Ovary (tissue), 7 donors: ENCODE measurements at regions not wholly inside any gene's neighbourhood (a gene's known extent, or its start where the extent isn't known, plus 50 kb on each side); places are given as distances from the start of the nearest gene placed in this dataset.

Source experiments
- DNase-seq, 5 donors: peaks; one replicate each; pipeline ENCODE4 v3.0.0-alpha.2; 2019 to 2020
- H3K27ac ChIP-seq, 2 donors: fragments of 200-600 bp; one replicate each; pipeline versions ENCODE4 v1.5.1 to v1.8.0; 2019 to 2022
- H3K27me3 ChIP-seq: fragments of 200-600 bp; one replicate; pipeline ENCODE4 v1.8.0; 2022
- H3K36me3 ChIP-seq: fragments of 200-600 bp; sonication (generic); one replicate; pipeline ENCODE4 v1.5.1; 2019
- H3K4me1 ChIP-seq: one replicate; pipeline ENCODE4 v1.8.1; 2013; ENCODE audit warnings: mild to moderate bottlenecking, moderate library complexity; ENCODE audit not compliant: insufficient read depth
- H3K4me3 ChIP-seq: fragments of 200-600 bp; sonication (generic); one replicate; pipeline ENCODE4 v1.5.1; 2017
- H3K9me3 ChIP-seq, 2 donors: fragments of 200-600 bp in 1 of 2; sonication (generic) in 1 of 2; one replicate each; pipeline versions ENCODE4 v1.5.1 to v1.8.1; 2013 to 2019; ENCODE audit warnings: mild to moderate bottlenecking in 1 of 2, moderate library complexity in 1 of 2
- EP300 ChIP-seq: sonication (generic); formaldehyde crosslinking; IDR thresholded peaks from one replicate; pipeline ENCODE4 v1.6.1; 2017; ENCODE audit warnings: antibody characterized with exemption
- POLR2A ChIP-seq: fragments of 450-650 bp; IDR thresholded peaks from one replicate; pipeline ENCODE4 v1.6.1; 2017; ENCODE audit warnings: antibody characterized with exemption, mild to moderate bottlenecking, moderate library complexity
- WGBS, 3 donors: extraction: QIAGEN DNeasy Blood & Tissue Kit in 1 of 3; methylation state at CpG; one replicate each; pipeline versions ENCODE4 v1.1.5 to v1.1.7; 2013 to 2017; 5-methylcytosine and 5-hydroxymethylcytosine counted together
- intact Hi-C, 4 donors: fragments of 100-400 bp; cut with DNase I; formaldehyde crosslinking; loops; one replicate each; pipeline versions ENCODE4 v1.11.0 to v1.15.1; 2022 to 2023
- TF ChIP-seq, protein P1 (sequence below), 3 donors: fragments of 450-650 bp in 2 of 3; fragments of 200-600 bp in 1 of 3; IDR thresholded peaks; one replicate each; pipeline versions ENCODE4 v1.5.1 to v1.8.0; 2016 to 2022; ENCODE audit warnings: antibody characterized with exemption in 3 of 3, mild to moderate bottlenecking in 1 of 3
- donor health status: DM: no; HTN: no; CAD: no; lungs with moderate emphysema.
- donor health status: DM: no; HTN: no; CAD: no.
- donor health status: Bipolar disorder and iron deficiency.
- donor health status: DM: no; HTN: no; CAD: no.
- donor health status: DM: yes; HTN: yes; CAD: no.

DNA sequence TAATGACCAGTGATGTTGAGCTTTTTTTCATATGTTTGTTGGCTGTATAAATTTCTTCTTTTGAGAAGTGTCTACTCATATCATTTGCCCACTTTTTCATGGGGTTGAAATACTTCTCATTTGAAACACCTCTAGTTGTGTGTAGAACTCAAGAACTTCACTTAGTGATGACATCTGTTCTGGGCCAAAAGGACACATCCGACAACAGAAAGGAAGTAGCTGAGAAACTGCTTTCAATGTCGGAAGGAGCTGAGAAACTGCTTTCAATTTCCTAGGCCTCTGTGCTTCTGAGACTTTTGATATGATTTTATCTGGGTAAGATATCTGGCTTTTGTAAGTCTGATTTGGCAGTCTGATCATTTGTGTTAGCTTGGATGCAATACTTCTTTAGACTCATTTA lies 635.3 kb downstream of the TMTC2 start:
- no peak for DNase-seq
- TF ChIP-seq EP300, result no peak
- TF ChIP-seq, protein P1, sequence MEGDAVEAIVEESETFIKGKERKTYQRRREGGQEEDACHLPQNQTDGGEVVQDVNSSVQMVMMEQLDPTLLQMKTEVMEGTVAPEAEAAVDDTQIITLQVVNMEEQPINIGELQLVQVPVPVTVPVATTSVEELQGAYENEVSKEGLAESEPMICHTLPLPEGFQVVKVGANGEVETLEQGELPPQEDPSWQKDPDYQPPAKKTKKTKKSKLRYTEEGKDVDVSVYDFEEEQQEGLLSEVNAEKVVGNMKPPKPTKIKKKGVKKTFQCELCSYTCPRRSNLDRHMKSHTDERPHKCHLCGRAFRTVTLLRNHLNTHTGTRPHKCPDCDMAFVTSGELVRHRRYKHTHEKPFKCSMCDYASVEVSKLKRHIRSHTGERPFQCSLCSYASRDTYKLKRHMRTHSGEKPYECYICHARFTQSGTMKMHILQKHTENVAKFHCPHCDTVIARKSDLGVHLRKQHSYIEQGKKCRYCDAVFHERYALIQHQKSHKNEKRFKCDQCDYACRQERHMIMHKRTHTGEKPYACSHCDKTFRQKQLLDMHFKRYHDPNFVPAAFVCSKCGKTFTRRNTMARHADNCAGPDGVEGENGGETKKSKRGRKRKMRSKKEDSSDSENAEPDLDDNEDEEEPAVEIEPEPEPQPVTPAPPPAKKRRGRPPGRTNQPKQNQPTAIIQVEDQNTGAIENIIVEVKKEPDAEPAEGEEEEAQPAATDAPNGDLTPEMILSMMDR (IDR thresholded peaks at IDR 0.05), result no peak
- TF ChIP-seq POLR2A, result no peak
- Histone ChIP-seq H3K9me3 (no peaks in the 10 kb centered on the region), H3K4me3 (no peak overlapping the region), H3K27me3 (no peaks in the 10 kb centered on the region), H3K4me1 (no peaks in the 10 kb centered on the region), H3K27ac (no peak overlapping the region), H3K36me3 (no peaks in the 10 kb centered on the region)
- WGBS, 3 donors, result 84 to 91% (median 89%) methylated on average over 2 of the region's 2 CpGs
- intact Hi-C loops, result no loop called here

DNA sequence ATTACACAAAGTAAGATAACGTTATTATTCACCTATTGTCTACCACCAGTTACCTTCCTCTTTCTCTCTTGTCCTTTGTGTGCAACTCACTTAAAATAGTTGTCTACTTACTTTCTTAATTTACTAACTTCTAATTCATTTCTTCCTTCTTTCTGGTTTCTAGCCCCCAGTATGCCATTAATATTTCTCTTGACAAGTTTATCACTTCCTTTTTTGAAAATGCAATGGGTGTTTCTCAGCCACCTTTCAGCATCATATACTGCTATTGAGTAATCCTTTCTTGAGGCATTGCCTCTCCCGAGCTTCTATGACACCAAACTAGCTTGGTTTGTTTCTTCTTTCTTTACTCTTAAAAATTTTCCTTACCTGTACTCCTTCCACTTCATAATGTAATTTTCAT lies 633.6 kb downstream of the TMTC2 start:
- intact Hi-C loops, result no loop called here
- Histone ChIP-seq H3K9me3 (no peaks in the 10 kb centered on the region), H3K4me3 (no peak overlapping the region), H3K4me1 (no peaks in the 10 kb centered on the region), H3K27me3 (no peaks in the 10 kb centered on the region), H3K36me3 (no peaks in the 10 kb centered on the region), H3K27ac (no peak overlapping the region)
- DNase-seq, result no peak
- 77 to 89% (median 85%) methylated on average over 2 of the region's 2 CpGs for WGBS, 3 donors
- TF ChIP-seq POLR2A, result no peak
- TF ChIP-seq EP300, result no peak
- TF ChIP-seq, protein P1 (IDR thresholded peaks at IDR 0.05), result no peak

DNA sequence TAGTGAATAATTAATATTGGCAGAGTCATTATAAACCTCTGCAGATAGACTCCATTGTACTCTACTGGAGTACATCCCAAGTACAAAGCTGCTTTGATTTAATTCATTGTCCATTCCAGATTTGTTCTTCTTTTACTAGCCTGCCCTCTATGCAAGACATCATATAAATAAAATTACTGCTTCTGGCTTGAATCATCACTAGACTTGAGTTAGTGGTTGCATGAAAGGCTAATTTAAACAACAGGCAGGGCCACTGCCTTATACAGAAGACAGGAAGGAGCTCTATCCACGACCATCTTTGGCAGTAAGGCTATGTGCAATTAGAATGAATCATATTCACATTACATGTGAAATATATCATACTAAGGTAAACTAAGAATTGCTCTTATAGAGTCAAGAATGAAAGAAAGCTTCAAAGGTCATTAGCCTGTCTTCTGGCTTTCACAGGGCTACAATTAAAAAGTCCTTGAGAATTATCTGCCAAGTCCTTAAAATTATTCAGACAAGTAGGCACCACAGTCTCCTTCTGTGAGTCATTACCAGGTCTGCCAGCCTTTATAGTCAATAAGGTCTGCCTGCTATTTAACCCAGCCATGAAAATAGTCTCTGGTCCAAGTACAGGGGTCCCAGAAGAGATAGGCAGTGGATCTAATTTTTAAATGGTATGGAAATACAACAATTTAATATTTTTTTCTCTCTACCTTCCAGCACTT lies 631.8 kb downstream of the TMTC2 start:
- intact Hi-C loops, result no loop called here
- Histone ChIP-seq H3K4me1 (no peaks in the 10 kb centered on the region), H3K27me3 (no peaks in the 10 kb centered on the region), H3K4me3 (no peak overlapping the region), H3K27ac (no peak overlapping the region), H3K36me3 (no peaks in the 10 kb centered on the region), H3K9me3 (no peaks in the 10 kb centered on the region)
- 9 to 21% (median 15%) methylated on average over 1 of the region's 1 CpG for WGBS, 3 donors
- no peak for TF ChIP-seq EP300
- no peak for TF ChIP-seq POLR2A
- TF ChIP-seq, protein P1 (IDR thresholded peaks at IDR 0.05), result no peak
- DNase-seq, result no peak

DNA sequence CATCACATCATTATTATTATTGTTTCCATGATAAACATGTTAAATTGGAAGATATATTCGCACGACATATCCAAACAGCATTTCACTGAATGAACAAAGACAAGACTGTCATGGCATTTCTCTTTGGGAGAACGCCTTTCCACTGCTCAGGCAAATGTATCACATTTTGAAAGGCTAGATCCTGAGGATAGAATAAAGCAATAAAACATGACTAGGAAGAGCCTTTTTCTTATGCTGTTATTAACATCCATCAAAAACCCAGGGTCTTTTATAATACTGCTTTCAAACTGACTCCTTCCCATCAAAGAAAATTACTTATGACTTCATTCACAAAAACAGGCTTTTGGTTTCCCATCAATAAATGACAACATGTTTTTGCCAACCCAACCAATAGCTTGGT lies 630.9 kb downstream of the TMTC2 start:
- Histone ChIP-seq H3K36me3 (no peaks in the 10 kb centered on the region), H3K27ac (no peak overlapping the region), H3K9me3 (no peaks in the 10 kb centered on the region), H3K4me3 (no peak overlapping the region), H3K4me1 (no peaks in the 10 kb centered on the region), H3K27me3 (no peaks in the 10 kb centered on the region)
- 89 to 95% (median 91%) methylated on average over 3 of the region's 3 CpGs for WGBS, 3 donors
- no peak for DNase-seq
- intact Hi-C loops, result no loop called here
- TF ChIP-seq POLR2A, result no peak
- TF ChIP-seq, protein P1 (IDR thresholded peaks at IDR 0.05), result no peak
- TF ChIP-seq EP300, result no peak
